ENCODE measurements at regions not wholly inside any gene's neighbourhood (a gene's known extent, or its start where the extent isn't known, plus 50 kb on each side); places are given as distances from the start of the nearest gene placed in this dataset.

- no peak for TF ChIP-seq YY1 (IDR thresholded peaks at IDR 0.05; ENCODE audit: insufficient read depth, insufficient read length)
- TF ChIP-seq SUZ12 (IDR thresholded peaks at IDR 0.05; ENCODE audit: extremely low read depth, insufficient read depth, insufficient read length), result no peak
- no peak for TF ChIP-seq ZNF274 (IDR thresholded peaks at IDR 0.05; ENCODE audit: low read depth, low read length)
- no peak overlapping the region for H3K9ac ChIP-seq (ENCODE audit: insufficient read length, low read depth)
- DNase-seq (ENCODE audit: low read depth, low spot score), result no peak
- no peaks in the 10 kb centered on the region for H3K36me3 ChIP-seq (ENCODE audit: insufficient read depth, insufficient read length, low read length)
- H3K27me3 ChIP-seq (ENCODE audit: insufficient read depth, insufficient read length), result no peaks in the 10 kb centered on the region
- no peak overlapping the region for H3K4me3 ChIP-seq (ENCODE audit: insufficient read length, low read depth)
- no peaks in the 10 kb centered on the region for H3K4me1 ChIP-seq (ENCODE audit: insufficient read depth, insufficient read length)
- H3K9me3 ChIP-seq (ENCODE audit: insufficient read depth, low read length), result no peaks in the 10 kb centered on the region
These were observed 978.6 kb downstream of the PLOD2 start for GRCh38 chr3:145182196-145182911.

GRCh38 chr3:145183261-145183660 is 977.7 kb downstream of the PLOD2 start:
- Histone ChIP-seq H3K9ac (ENCODE audit: insufficient read length, low read depth) (no peak overlapping the region), H3K9me3 (ENCODE audit: insufficient read depth, low read length) (no peaks in the 10 kb centered on the region), H3K4me1 (ENCODE audit: insufficient read depth, insufficient read length) (no peaks in the 10 kb centered on the region), H3K4me3 (ENCODE audit: insufficient read length, low read depth) (no peak overlapping the region), H3K36me3 (ENCODE audit: insufficient read depth, insufficient read length, low read length) (no peaks in the 10 kb centered on the region), H3K27me3 (ENCODE audit: insufficient read depth, insufficient read length) (no peaks in the 10 kb centered on the region)
- DNase-seq (ENCODE audit: low read depth, low spot score), result no peak
- TF ChIP-seq SUZ12 (IDR thresholded peaks at IDR 0.05; ENCODE audit: extremely low read depth, insufficient read depth, insufficient read length), result no peak
- no peak for TF ChIP-seq ZNF274 (IDR thresholded peaks at IDR 0.05; ENCODE audit: low read depth, low read length)
- no peak for TF ChIP-seq YY1 (IDR thresholded peaks at IDR 0.05; ENCODE audit: insufficient read depth, insufficient read length)

GRCh38 chr3:145188079-145188770 is 972.8 kb downstream of the PLOD2 start:
- Histone ChIP-seq H3K9ac (ENCODE audit: insufficient read length, low read depth) (no peak overlapping the region), H3K4me1 (ENCODE audit: insufficient read depth, insufficient read length) (no peaks in the 10 kb centered on the region), H3K27me3 (ENCODE audit: insufficient read depth, insufficient read length) (no peaks in the 10 kb centered on the region), H3K9me3 (ENCODE audit: insufficient read depth, low read length) (no peaks in the 10 kb centered on the region), H3K36me3 (ENCODE audit: insufficient read depth, insufficient read length, low read length) (no peaks in the 10 kb centered on the region), H3K4me3 (ENCODE audit: insufficient read length, low read depth) (no peak overlapping the region)
- no peak for DNase-seq (ENCODE audit: low read depth, low spot score)
- TF ChIP-seq SUZ12 (IDR thresholded peaks at IDR 0.05; ENCODE audit: extremely low read depth, insufficient read depth, insufficient read length), result no peak
- no peak for TF ChIP-seq YY1 (IDR thresholded peaks at IDR 0.05; ENCODE audit: insufficient read depth, insufficient read length)
- no peak for TF ChIP-seq ZNF274 (IDR thresholded peaks at IDR 0.05; ENCODE audit: low read depth, low read length)

DNA sequence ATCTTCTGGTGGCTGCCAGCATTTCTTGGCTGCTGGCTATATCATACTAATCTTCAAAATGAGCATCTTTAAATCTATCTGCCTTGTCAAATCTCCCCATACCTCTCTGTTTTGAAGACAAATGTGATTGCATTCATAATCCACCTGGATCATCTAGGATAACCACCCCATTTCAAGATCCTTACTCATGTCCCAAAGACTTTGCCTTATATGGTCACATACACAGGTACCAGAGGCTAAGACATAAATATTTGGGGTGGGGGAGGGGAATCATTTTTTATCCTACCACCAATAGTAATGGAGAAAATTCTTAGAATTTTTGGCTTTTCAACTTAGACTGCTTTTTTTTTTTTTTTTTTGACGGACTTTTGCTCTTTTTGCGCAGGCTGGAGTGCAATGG is 970.8 kb downstream of the PLOD2 start:
- Histone ChIP-seq H3K9me3 (ENCODE audit: insufficient read depth, low read length) (no peaks in the 10 kb centered on the region), H3K36me3 (ENCODE audit: insufficient read depth, insufficient read length, low read length) (no peaks in the 10 kb centered on the region), H3K27me3 (ENCODE audit: insufficient read depth, insufficient read length) (no peaks in the 10 kb centered on the region), H3K9ac (ENCODE audit: insufficient read length, low read depth) (no peak overlapping the region), H3K4me1 (ENCODE audit: insufficient read depth, insufficient read length) (no peaks in the 10 kb centered on the region), H3K4me3 (ENCODE audit: insufficient read length, low read depth) (no peak overlapping the region)
- DNase-seq (ENCODE audit: low read depth, low spot score), result no peak
- no peak for TF ChIP-seq SUZ12 (IDR thresholded peaks at IDR 0.05; ENCODE audit: extremely low read depth, insufficient read depth, insufficient read length)
- no peak for TF ChIP-seq YY1 (IDR thresholded peaks at IDR 0.05; ENCODE audit: insufficient read depth, insufficient read length)
- no peak for TF ChIP-seq ZNF274 (IDR thresholded peaks at IDR 0.05; ENCODE audit: low read depth, low read length)

- DNase-seq (ENCODE audit: low read depth, low spot score), result no peak
- Histone ChIP-seq H3K4me3 (ENCODE audit: insufficient read length, low read depth) (no peak overlapping the region), H3K4me1 (ENCODE audit: insufficient read depth, insufficient read length) (no peaks in the 10 kb centered on the region), H3K9ac (ENCODE audit: insufficient read length, low read depth) (no peak overlapping the region), H3K9me3 (ENCODE audit: insufficient read depth, low read length) (no peaks in the 10 kb centered on the region), H3K36me3 (ENCODE audit: insufficient read depth, insufficient read length, low read length) (no peaks in the 10 kb centered on the region), H3K27me3 (ENCODE audit: insufficient read depth, insufficient read length) (no peaks in the 10 kb centered on the region)
- TF ChIP-seq ZNF274 (IDR thresholded peaks at IDR 0.05; ENCODE audit: low read depth, low read length), result no peak
- no peak for TF ChIP-seq YY1 (IDR thresholded peaks at IDR 0.05; ENCODE audit: insufficient read depth, insufficient read length)
- no peak for TF ChIP-seq SUZ12 (IDR thresholded peaks at IDR 0.05; ENCODE audit: extremely low read depth, insufficient read depth, insufficient read length)
These were observed 970.2 kb downstream of the PLOD2 start for GRCh38 chr3:145190761-145191160.

DNA sequence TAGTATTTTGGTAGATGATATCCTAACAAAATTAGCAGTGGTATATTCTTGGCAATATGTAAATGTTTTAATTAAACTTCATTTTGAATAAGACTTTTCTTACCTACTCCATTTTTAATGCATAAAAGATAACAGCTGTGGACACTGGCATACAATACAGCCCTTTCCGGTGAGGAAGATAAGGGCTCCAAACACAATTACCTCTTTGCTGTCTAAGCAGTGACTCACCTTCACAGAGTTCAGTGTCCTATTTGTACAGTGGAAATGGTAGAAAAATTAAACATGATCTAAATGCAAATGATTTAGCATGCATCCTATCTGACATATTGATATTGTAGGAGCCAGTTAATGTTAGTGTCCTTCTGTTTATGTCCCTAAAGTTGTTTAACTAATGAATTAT is 969.4 kb downstream of the PLOD2 start:
- Histone ChIP-seq H3K4me1 (ENCODE audit: insufficient read depth, insufficient read length) (no peaks in the 10 kb centered on the region), H3K27me3 (ENCODE audit: insufficient read depth, insufficient read length) (no peaks in the 10 kb centered on the region), H3K9me3 (ENCODE audit: insufficient read depth, low read length) (no peaks in the 10 kb centered on the region), H3K9ac (ENCODE audit: insufficient read length, low read depth) (no peak overlapping the region), H3K4me3 (ENCODE audit: insufficient read length, low read depth) (no peak overlapping the region), H3K36me3 (ENCODE audit: insufficient read depth, insufficient read length, low read length) (no peaks in the 10 kb centered on the region)
- TF ChIP-seq ZNF274 (IDR thresholded peaks at IDR 0.05; ENCODE audit: low read depth, low read length) (no peak), YY1 (IDR thresholded peaks at IDR 0.05; ENCODE audit: insufficient read depth, insufficient read length) (no peak), SUZ12 (IDR thresholded peaks at IDR 0.05; ENCODE audit: extremely low read depth, insufficient read depth, insufficient read length) (no peak)
- DNase-seq (ENCODE audit: low read depth, low spot score), result no peak

DNA sequence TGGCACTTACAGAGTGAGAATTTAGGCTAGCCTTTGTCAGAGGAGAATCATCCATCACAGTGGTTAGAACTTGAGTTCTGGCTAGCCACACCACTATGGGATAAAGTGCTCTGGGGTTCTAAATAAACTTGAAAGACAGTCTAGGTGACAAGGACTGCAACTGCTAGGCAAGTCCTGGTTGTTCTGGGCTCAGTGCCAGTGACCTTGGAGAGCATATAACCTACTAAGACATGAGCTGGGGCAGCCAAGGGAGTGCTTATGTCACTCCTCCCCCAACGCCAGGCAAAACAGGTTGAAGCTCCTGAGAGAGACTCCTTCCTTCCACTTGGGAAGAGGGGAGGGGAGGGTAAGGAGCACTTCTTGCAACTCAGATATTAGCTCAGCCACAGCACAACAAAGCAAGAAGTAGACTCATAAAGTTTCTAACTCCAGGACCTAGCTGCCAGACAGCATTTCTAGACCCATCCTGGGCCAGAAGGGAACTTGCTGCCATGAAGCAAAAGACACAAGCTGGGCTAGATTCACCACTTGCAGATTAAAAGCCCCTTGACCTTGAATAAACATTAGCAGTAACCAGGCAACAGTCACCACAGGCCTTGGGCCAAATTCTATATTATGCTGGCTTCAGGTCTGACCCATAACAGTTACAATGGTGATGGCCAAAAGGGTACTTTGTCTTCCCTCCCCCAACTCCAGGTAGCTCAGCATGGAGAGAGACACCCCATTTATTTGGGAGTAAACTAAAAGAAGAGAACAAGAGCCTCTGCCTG is 963.7 kb downstream of the PLOD2 start:
- TF ChIP-seq YY1 (IDR thresholded peaks at IDR 0.05; ENCODE audit: insufficient read depth, insufficient read length) (no peak), ZNF274 (IDR thresholded peaks at IDR 0.05; ENCODE audit: low read depth, low read length) (no peak), SUZ12 (IDR thresholded peaks at IDR 0.05; ENCODE audit: extremely low read depth, insufficient read depth, insufficient read length) (no peak)
- no peaks in the 10 kb centered on the region for H3K36me3 ChIP-seq (ENCODE audit: insufficient read depth, insufficient read length, low read length)
- no peak for DNase-seq (ENCODE audit: low read depth, low spot score)
- no peaks in the 10 kb centered on the region for H3K27me3 ChIP-seq (ENCODE audit: insufficient read depth, insufficient read length)
- H3K4me3 ChIP-seq (ENCODE audit: insufficient read length, low read depth), result no peak overlapping the region
- H3K9ac ChIP-seq (ENCODE audit: insufficient read length, low read depth), result no peak overlapping the region
- no peaks in the 10 kb centered on the region for H3K4me1 ChIP-seq (ENCODE audit: insufficient read depth, insufficient read length)
- peaks cover 17% of the 10 kb centered on the region for H3K9me3 ChIP-seq (ENCODE audit: insufficient read depth, low read length)

Data from NT2/D1 (cell line).